Head of caudate nucleus (tissue), 42 donors: ENCODE measurements at regions not wholly inside any gene's neighbourhood (a gene's known extent, or its start where the extent isn't known, plus 50 kb on each side); places are given as distances from the start of the nearest gene placed in this dataset.

Source experiments
- DNase-seq, 42 donors: peaks; one replicate each; pipeline versions ENCODE4 v3.0.0 to v3.0.0-alpha.2; 2020 to 2021; ENCODE audit warnings: mixed read lengths in 7 of 42
- intact Hi-C: fragments of 100-400 bp; cut with DNase I; formaldehyde crosslinking; loops from one replicate; pipeline ENCODE4 v1.15.0; 2022

- intact Hi-C loops = no loop called here
- DNase-seq = no peak
Measured at GRCh38 chr4:166432842-166433241, 559.8 kb downstream of the TLL1 start.

GRCh38 chr4:166435449-166435848, 562.4 kb downstream of the TLL1 start:
- intact Hi-C loops = no loop called here
- DNase-seq = no peak

GRCh38 chr4:166458756-166459155, 585.7 kb downstream of the TLL1 start:
- intact Hi-C loops = no loop called here
- DNase-seq = no peak

- intact Hi-C loops = no loop called here
- no peak for DNase-seq
Measured at GRCh38 chr4:166459621-166460020, 586.6 kb downstream of the TLL1 start.

GRCh38 chr4:166460769-166461550, 587.9 kb downstream of the TLL1 start:
- intact Hi-C loops = no loop called here
- DNase-seq = no peak

- intact Hi-C loops = no loop called here
- DNase-seq = no peak
Measured at GRCh38 chr4:166481055-166481454, 608.0 kb downstream of the TLL1 start.

GRCh38 chr4:166481739-166482138, 608.7 kb downstream of the TLL1 start:
- no peak for DNase-seq
- intact Hi-C loops = no loop called here

- intact Hi-C loops = no loop called here
- DNase-seq = no peak
Measured at GRCh38 chr4:166482758-166483157, 609.7 kb downstream of the TLL1 start.

GRCh38 chr4:166491635-166492034, 618.6 kb downstream of the TLL1 start:
- no peak for DNase-seq
- intact Hi-C loops = no loop called here

- DNase-seq = no peak
- intact Hi-C loops = no loop called here
Measured at GRCh38 chr4:166493924-166494345, 620.9 kb downstream of the TLL1 start.

- no peak for DNase-seq
- intact Hi-C loops = no loop called here
Measured at GRCh38 chr4:166498546-166498945, 625.5 kb downstream of the TLL1 start.

- intact Hi-C loops = no loop called here
- DNase-seq = no peak
Measured at GRCh38 chr4:166499820-166500219, 626.8 kb downstream of the TLL1 start.

GRCh38 chr4:166501941-166502382, 628.9 kb downstream of the TLL1 start:
- DNase-seq = peak in 2 of 42 donors; percentile 3 to 11
- intact Hi-C loops = no loop called here

GRCh38 chr4:166502660-166503059, 629.6 kb downstream of the TLL1 start:
- DNase-seq = no peak
- intact Hi-C loops = no loop called here

GRCh38 chr4:166506051-166506450, 633.0 kb downstream of the TLL1 start:
- no peak for DNase-seq
- intact Hi-C loops = no loop called here

GRCh38 chr4:166512267-166512666, 639.2 kb downstream of the TLL1 start:
- no peak for DNase-seq
- intact Hi-C loops = no loop called here

- intact Hi-C loops = no loop called here
- no peak for DNase-seq
Measured at GRCh38 chr4:166518315-166518714, 645.3 kb downstream of the TLL1 start.

- intact Hi-C loops = no loop called here
- no peak for DNase-seq
Measured at GRCh38 chr4:166518776-166519175, 645.7 kb downstream of the TLL1 start.

- DNase-seq = no peak
- intact Hi-C loops = no loop called here
Measured at GRCh38 chr4:166519774-166520173, 646.7 kb downstream of the TLL1 start.

- intact Hi-C loops = no loop called here
- DNase-seq = no peak
Measured at GRCh38 chr4:166527500-166527899, 654.5 kb downstream of the TLL1 start.

GRCh38 chr4:166531703-166532102, 658.7 kb downstream of the TLL1 start:
- no peak for DNase-seq
- intact Hi-C loops = no loop called here
